H9 (cell line): ENCODE measurements at regions not wholly inside any gene's neighbourhood (a gene's known extent, or its start where the extent isn't known, plus 50 kb on each side); places are given as distances from the start of the nearest gene placed in this dataset.

Experiments
- DNase-seq: peaks from one replicate; pipeline ENCODE4 v3.0.0-alpha.2; 2017
- H2AFZ ChIP-seq: one replicate; pipeline ENCODE4 v1.6.1; 2013; ENCODE audit warnings: mild to moderate bottlenecking, low read length, control low read depth, moderate library complexity
- H2AK5ac ChIP-seq: 2 replicates; pipeline ENCODE4 v1.6.1; 2013; ENCODE audit warnings: low read length, control low read depth, mixed read lengths; ENCODE audit not compliant: insufficient read length
- H2BK120ac ChIP-seq: one replicate; pipeline ENCODE4 v1.6.1; 2013; ENCODE audit warnings: low read depth, mild to moderate bottlenecking, low read length, control low read depth, inconsistent platforms; ENCODE audit not compliant: poor library complexity, severe bottlenecking
- H2BK12ac ChIP-seq: 2 replicates; pipeline ENCODE4 v1.6.1; 2013; ENCODE audit warnings: low read length, control low read depth, mixed read lengths, low read depth; ENCODE audit not compliant: insufficient read length
- H2BK15ac ChIP-seq: 2 replicates; pipeline ENCODE4 v1.6.1; 2013; ENCODE audit warnings: low read depth, low read length, control low read depth
- H2BK20ac ChIP-seq: one replicate; pipeline ENCODE4 v1.6.1; 2013; ENCODE audit warnings: low read depth, mild to moderate bottlenecking, low read length, control low read depth, inconsistent platforms; ENCODE audit not compliant: poor library complexity, severe bottlenecking
- H2BK5ac ChIP-seq: 2 replicates; pipeline ENCODE4 v1.6.1; 2013; ENCODE audit warnings: low read length, control low read depth, mixed read lengths; ENCODE audit not compliant: insufficient read length
- H3K14ac ChIP-seq: 2 replicates; pipeline ENCODE4 v1.6.1; 2013; ENCODE audit warnings: low read length, control low read depth; ENCODE audit not compliant: insufficient read depth
- H3K18ac ChIP-seq: 2 replicates; pipeline ENCODE4 v1.6.1; 2013; ENCODE audit warnings: low read depth, mild to moderate bottlenecking, mixed read lengths, low read length, control low read depth; ENCODE audit not compliant: insufficient read length
- H3K23ac ChIP-seq: 2 replicates; pipeline ENCODE4 v1.6.1; 2013; ENCODE audit warnings: low read length, control low read depth, mixed read lengths, low read depth; ENCODE audit not compliant: insufficient read length
- H3K23me2 ChIP-seq: 2 replicates; pipeline ENCODE4 v1.6.1; 2013; ENCODE audit warnings: low read depth, mild to moderate bottlenecking, mixed read lengths, low read length, control low read depth; ENCODE audit not compliant: insufficient read length, poor library complexity, severe bottlenecking
- H3K27ac ChIP-seq: 2 replicates; pipeline ENCODE4 v1.5.1; 2013; ENCODE audit warnings: low read length, control low read depth, mixed read lengths, low read depth; ENCODE audit not compliant: insufficient read length
- H3K27me3 ChIP-seq: 2 replicates; pipeline ENCODE4 v1.6.1; 2013; ENCODE audit warnings: low read length, control low read depth, inconsistent platforms; ENCODE audit not compliant: insufficient read depth
- H3K4ac ChIP-seq: 2 replicates; pipeline ENCODE4 v1.6.1; 2013; ENCODE audit warnings: low read depth, mild to moderate bottlenecking, control low read depth, inconsistent platforms, low read length, moderate library complexity
- H3K4me1 ChIP-seq: 2 replicates; pipeline ENCODE4 v1.6.1; 2013; ENCODE audit warnings: low read length, control low read depth, inconsistent platforms; ENCODE audit not compliant: insufficient read depth
- H3K4me2 ChIP-seq: 2 replicates; pipeline ENCODE4 v1.6.1; 2013; ENCODE audit warnings: low read length, control low read depth, mixed read lengths; ENCODE audit not compliant: insufficient read length, insufficient read depth
- H3K56ac ChIP-seq: 2 replicates; pipeline ENCODE4 v1.6.1; 2013; ENCODE audit warnings: low read depth, mild to moderate bottlenecking, mixed read lengths, low read length, control low read depth; ENCODE audit not compliant: insufficient read length
- H3K79me1 ChIP-seq: 2 replicates; pipeline ENCODE4 v1.6.1; 2013; ENCODE audit warnings: low read depth, mild to moderate bottlenecking, moderate library complexity, low read length, control low read depth, inconsistent platforms; ENCODE audit not compliant: insufficient read depth, poor library complexity, severe bottlenecking
- H3K79me2 ChIP-seq: 2 replicates; pipeline ENCODE4 v1.6.1; 2013; ENCODE audit warnings: low read length, control low read depth, inconsistent platforms; ENCODE audit not compliant: insufficient read depth
- H3K9ac ChIP-seq: 2 replicates; pipeline ENCODE4 v1.6.1; 2013; ENCODE audit warnings: low read length, control low read depth, mixed read lengths; ENCODE audit not compliant: insufficient read length; ENCODE audit errors: extremely low read depth
- H3K9me3 ChIP-seq: one replicate; pipeline ENCODE4 v1.6.1; 2013; ENCODE audit warnings: low read depth, low read length, inconsistent platforms; ENCODE audit not compliant: control insufficient read depth
- H3T11ph ChIP-seq: one replicate; pipeline ENCODE4 v1.6.1; 2013; ENCODE audit warnings: mild to moderate bottlenecking, low read length, control low read depth, inconsistent platforms
- H4K20me1 ChIP-seq: one replicate; pipeline ENCODE4 v1.6.1; 2013; ENCODE audit not compliant: control insufficient read depth, insufficient read length, insufficient read depth
- H4K5ac ChIP-seq: 2 replicates; pipeline ENCODE4 v1.6.1; 2013; ENCODE audit warnings: low read depth, mild to moderate bottlenecking, mixed read lengths, low read length, control low read depth; ENCODE audit not compliant: insufficient read length
- H4K8ac ChIP-seq: replicated peaks from 2 replicates; pipeline ENCODE4 v1.6.1; 2013; ENCODE audit warnings: low read length, control low read depth, mixed read lengths, low read depth; ENCODE audit not compliant: insufficient read length
- H4K91ac ChIP-seq: 2 replicates; pipeline ENCODE4 v1.6.1; 2013; ENCODE audit warnings: low read depth, mild to moderate bottlenecking, moderate library complexity, mixed read lengths, low read length, control low read depth; ENCODE audit not compliant: insufficient read length
- H3K27ac Mint-ChIP-seq, 3 experiments: 2 replicates in 2 of 3; 3 replicates in 1 of 3; pipeline ENCODE4 v1.8.0; 2020 to 2021; ENCODE audit warnings: mixed read lengths in 3 of 3, mild to moderate bottlenecking in 1 of 3, moderate library complexity in 1 of 3
- H3K27me3 Mint-ChIP-seq: 2 replicates; pipeline ENCODE4 v1.8.0; 2021; ENCODE audit warnings: low read depth, mild to moderate bottlenecking, moderate library complexity, mixed read lengths
- H3K36me3 Mint-ChIP-seq, 3 experiments: 2 replicates in 2 of 3; 3 replicates in 1 of 3; pipeline ENCODE4 v1.8.0; 2020 to 2021; ENCODE audit warnings: low read depth in 3 of 3, mixed read lengths in 3 of 3; ENCODE audit not compliant: insufficient read depth in 1 of 3
- H3K4me1 Mint-ChIP-seq, 2 experiments: 2 replicates each; pipeline ENCODE4 v1.8.0; 2020; ENCODE audit warnings: mixed read lengths in 2 of 2
- H3K4me3 Mint-ChIP-seq, 2 experiments: 2 replicates in 1 of 2; 3 replicates in 1 of 2; pipeline ENCODE4 v1.8.0; 2020 to 2021; ENCODE audit warnings: mild to moderate bottlenecking in 2 of 2, mixed read lengths in 2 of 2, moderate library complexity in 1 of 2
- H3K9me3 Mint-ChIP-seq, 2 experiments: 2 replicates in 1 of 2; 3 replicates in 1 of 2; pipeline ENCODE4 v1.8.0; 2020; ENCODE audit warnings: mild to moderate bottlenecking in 2 of 2, mixed read lengths in 2 of 2, moderate library complexity in 1 of 2
- WGBS: extraction: QIAGEN DNeasy Blood & Tissue Kit; methylation state at CpG from one replicate; pipeline ENCODE4 v1.1.7; 2013; ENCODE audit warnings: missing lambda C conversion rate, low lambda C conversion rate, mixed read lengths; ENCODE audit not compliant: insufficient read length; ENCODE audit errors: extremely low coverage; 5-methylcytosine and 5-hydroxymethylcytosine counted together
- TF ChIP-seq, protein P1 (sequence below): fragments of 200-600 bp; sonication (generic); conservative IDR thresholded peaks from 3 replicates; pipeline ENCODE4 v1.8.0; 2021; ENCODE audit warnings: antibody characterized with exemption, mild to moderate bottlenecking

- H3T11ph ChIP-seq, result no peak overlapping the region
- H3K27me3 Mint-ChIP-seq, result peaks cover 3% of the 10 kb centered on the region
- H3K18ac ChIP-seq, result no peak overlapping the region
- H2AFZ ChIP-seq, result no peak overlapping the region
- H3K14ac ChIP-seq, result no peak overlapping the region
- no peak overlapping the region for H3K4ac ChIP-seq
- no peak overlapping the region for H4K5ac ChIP-seq
- no peak overlapping the region for H2BK12ac ChIP-seq
- no peak overlapping the region for H3K4me2 ChIP-seq
- no peaks in the 10 kb centered on the region for H3K4me1 ChIP-seq
- no peak overlapping the region for H3K27ac ChIP-seq
- H3K9me3 Mint-ChIP-seq, result no peaks in the 10 kb centered on the region
- no peak overlapping the region for H4K8ac ChIP-seq
- H3K79me1 ChIP-seq, result no peaks in the 10 kb centered on the region
- H2AK5ac ChIP-seq, result no peak overlapping the region
- H3K27me3 ChIP-seq, result no peaks in the 10 kb centered on the region; the same call in 1 of the 2 replicates
- no peak overlapping the region for H3K27ac Mint-ChIP-seq
- no peak overlapping the region for H3K4me3 Mint-ChIP-seq
- no peak for DNase-seq
- H3K9me3 ChIP-seq, result no peaks in the 10 kb centered on the region
- no peak overlapping the region for H2BK120ac ChIP-seq
- H3K23ac ChIP-seq, result no peak overlapping the region
- WGBS, result no CpG with 5 or more reads among the region's 2 CpGs
- no peak overlapping the region for H3K9ac ChIP-seq
- H2BK20ac ChIP-seq, result no peak overlapping the region
- TF ChIP-seq, protein P1, sequence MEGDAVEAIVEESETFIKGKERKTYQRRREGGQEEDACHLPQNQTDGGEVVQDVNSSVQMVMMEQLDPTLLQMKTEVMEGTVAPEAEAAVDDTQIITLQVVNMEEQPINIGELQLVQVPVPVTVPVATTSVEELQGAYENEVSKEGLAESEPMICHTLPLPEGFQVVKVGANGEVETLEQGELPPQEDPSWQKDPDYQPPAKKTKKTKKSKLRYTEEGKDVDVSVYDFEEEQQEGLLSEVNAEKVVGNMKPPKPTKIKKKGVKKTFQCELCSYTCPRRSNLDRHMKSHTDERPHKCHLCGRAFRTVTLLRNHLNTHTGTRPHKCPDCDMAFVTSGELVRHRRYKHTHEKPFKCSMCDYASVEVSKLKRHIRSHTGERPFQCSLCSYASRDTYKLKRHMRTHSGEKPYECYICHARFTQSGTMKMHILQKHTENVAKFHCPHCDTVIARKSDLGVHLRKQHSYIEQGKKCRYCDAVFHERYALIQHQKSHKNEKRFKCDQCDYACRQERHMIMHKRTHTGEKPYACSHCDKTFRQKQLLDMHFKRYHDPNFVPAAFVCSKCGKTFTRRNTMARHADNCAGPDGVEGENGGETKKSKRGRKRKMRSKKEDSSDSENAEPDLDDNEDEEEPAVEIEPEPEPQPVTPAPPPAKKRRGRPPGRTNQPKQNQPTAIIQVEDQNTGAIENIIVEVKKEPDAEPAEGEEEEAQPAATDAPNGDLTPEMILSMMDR, result no peak
- no peaks in the 10 kb centered on the region for H4K20me1 ChIP-seq
- peaks cover 8% of the 10 kb centered on the region in 2 experiments for H3K4me1 Mint-ChIP-seq
- no peaks in the 10 kb centered on the region for H3K23me2 ChIP-seq
- H3K56ac ChIP-seq, result no peak overlapping the region
- no peaks in the 10 kb centered on the region for H3K36me3 Mint-ChIP-seq
- no peaks in the 10 kb centered on the region for H3K79me2 ChIP-seq
- H2BK5ac ChIP-seq, result no peak overlapping the region
- no peak overlapping the region for H2BK15ac ChIP-seq
- H4K91ac ChIP-seq, result no peak overlapping the region
Measured at GRCh38 chr1:194296201-194296600, 1109.8 kb upstream of the B3GALT2 start.
